ENCODE measurements at regions not wholly inside any gene's neighbourhood (a gene's known extent, or its start where the extent isn't known, plus 50 kb on each side); places are given as distances from the start of the nearest gene placed in this dataset.

GRCh38 chr3:168272343-168272985 lies 176.7 kb upstream of the GOLIM4 start:
- no peak for DNase-seq

- DNase-seq = no peak
Measured at GRCh38 chr3:168271932-168272331, 176.2 kb upstream of the GOLIM4 start.

GRCh38 chr3:168269001-168269400 lies 173.3 kb upstream of the GOLIM4 start:
- DNase-seq = no peak

GRCh38 chr3:168267179-168267578 lies 171.5 kb upstream of the GOLIM4 start:
- DNase-seq = no peak

GRCh38 chr3:168266335-168266734 lies 170.6 kb upstream of the GOLIM4 start:
- no peak for DNase-seq

- no peak for DNase-seq
Measured at GRCh38 chr3:168262887-168263286, 167.2 kb upstream of the GOLIM4 start.

GRCh38 chr3:168260859-168261258 lies 165.1 kb upstream of the GOLIM4 start:
- no peak for DNase-seq

GRCh38 chr3:168251371-168251770 lies 155.6 kb upstream of the GOLIM4 start:
- no peak for DNase-seq

GRCh38 chr3:168250415-168250861 lies 154.7 kb upstream of the GOLIM4 start:
- peak; percentile 53 for DNase-seq

- peak; percentile 90 for DNase-seq
Measured at GRCh38 chr3:168249550-168250414, 154.1 kb upstream of the GOLIM4 start.

GRCh38 chr3:168249205-168249549 lies 153.5 kb upstream of the GOLIM4 start:
- DNase-seq = peak; percentile 71

- DNase-seq = peak; percentile 59
Measured at GRCh38 chr3:168248383-168249204, 152.9 kb upstream of the GOLIM4 start.

GRCh38 chr3:168241156-168241555 lies 145.4 kb upstream of the GOLIM4 start:
- no peak for DNase-seq

- DNase-seq = no peak
Measured at GRCh38 chr3:168239287-168239686, 143.6 kb upstream of the GOLIM4 start.

GRCh38 chr3:168233001-168233400 lies 137.3 kb upstream of the GOLIM4 start:
- DNase-seq = no peak

- no peak for DNase-seq
Measured at GRCh38 chr3:168223085-168223484, 127.4 kb upstream of the GOLIM4 start.

- DNase-seq = no peak
Measured at GRCh38 chr3:168220556-168220955, 124.8 kb upstream of the GOLIM4 start.

- DNase-seq = no peak
Measured at GRCh38 chr3:168219530-168219929, 123.8 kb upstream of the GOLIM4 start.

- no peak for DNase-seq
Measured at GRCh38 chr3:168218600-168218999, 122.9 kb upstream of the GOLIM4 start.

GRCh38 chr3:168216851-168217250 lies 121.1 kb upstream of the GOLIM4 start:
- DNase-seq = peak; percentile 37

- no peak for DNase-seq
Measured at GRCh38 chr3:168213920-168214319, 118.2 kb upstream of the GOLIM4 start.

- no peak for DNase-seq
Measured at GRCh38 chr3:168212664-168213285, 117.1 kb upstream of the GOLIM4 start.

GRCh38 chr3:168205451-168205850 lies 109.7 kb upstream of the GOLIM4 start:
- DNase-seq = no peak

All from NCI-H1105 treated with DMSO at 0.1 percent for 48 hours (cell line).